ENCODE measurements at regions not wholly inside any gene's neighbourhood (a gene's known extent, or its start where the extent isn't known, plus 50 kb on each side); places are given as distances from the start of the nearest gene placed in this dataset.
"Not testable (repeated sequence)": the region's sequence is repeated elsewhere in the genome, so short reads cannot be mapped to it uniquely, and the experiment has no call there.

- H3K36me3 ChIP-seq (ENCODE audit: insufficient read depth, low read length) = no peaks in the 10 kb centered on the region
- H3K4me3 ChIP-seq (ENCODE audit: low read length) = no peak overlapping the region
- no peaks in the 10 kb centered on the region for H3K9me3 ChIP-seq (ENCODE audit: low read length)
- no peaks in the 10 kb centered on the region for H3K4me1 ChIP-seq (ENCODE audit: insufficient read depth, low read length)
- H2AFZ ChIP-seq (ENCODE audit: low read depth, low read length) = no peak overlapping the region
- no peaks in the 10 kb centered on the region for H3K27me3 ChIP-seq (ENCODE audit: insufficient read depth, low read length)
Measured at GRCh38 chr9:78713614-78714405, 416.9 kb downstream of the PSAT1 start.

DNA sequence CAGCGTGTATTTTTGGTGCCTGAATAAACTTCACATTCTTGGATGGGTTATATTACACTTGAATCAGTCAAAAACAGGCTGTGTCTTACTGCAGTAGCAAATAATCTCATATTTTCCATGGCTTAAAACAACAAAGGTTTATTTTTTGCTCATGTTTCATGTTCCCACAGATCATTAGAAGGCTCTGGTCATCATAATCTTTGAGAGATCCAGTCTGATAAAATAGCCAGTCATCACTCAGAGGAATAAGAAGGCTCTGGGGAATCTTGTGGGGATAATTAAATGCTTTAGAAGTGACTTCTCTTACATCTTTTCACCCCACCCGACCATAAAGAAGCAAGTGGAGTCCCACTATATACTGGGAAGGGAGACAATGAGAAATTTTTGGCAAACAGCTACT lies 417.7 kb downstream of the PSAT1 start:
- Histone ChIP-seq H3K27me3 (ENCODE audit: insufficient read depth, low read length) (no peaks in the 10 kb centered on the region), H3K36me3 (ENCODE audit: insufficient read depth, low read length) (no peaks in the 10 kb centered on the region), H3K4me3 (ENCODE audit: low read length) (no peak overlapping the region), H3K4me1 (ENCODE audit: insufficient read depth, low read length) (no peaks in the 10 kb centered on the region), H2AFZ (ENCODE audit: low read depth, low read length) (no peak overlapping the region), H3K9me3 (ENCODE audit: low read length) (no peaks in the 10 kb centered on the region)

DNA sequence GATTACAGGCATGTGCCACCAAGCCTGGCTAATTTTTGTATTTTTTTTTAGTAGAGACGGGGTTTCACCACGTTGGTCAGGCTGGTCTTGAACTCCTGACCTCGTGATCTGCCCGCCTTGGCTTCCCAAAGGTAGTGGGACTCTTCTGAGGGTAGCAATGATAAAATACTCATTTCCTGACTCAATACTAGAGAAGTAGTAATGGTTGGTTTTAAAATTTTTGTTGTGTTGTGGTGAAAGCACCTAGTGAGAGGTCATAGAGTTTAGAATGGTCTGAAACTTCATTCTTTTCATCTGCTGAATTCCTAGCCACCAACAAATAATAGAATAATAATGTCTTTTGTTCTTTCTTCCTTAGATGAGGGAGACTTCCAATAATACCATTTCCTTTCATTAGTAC lies 422.1 kb downstream of the PSAT1 start:
- not testable (repeated sequence) for H3K4me3 ChIP-seq (ENCODE audit: low read length); H2AFZ ChIP-seq (ENCODE audit: low read depth, low read length)

DNA sequence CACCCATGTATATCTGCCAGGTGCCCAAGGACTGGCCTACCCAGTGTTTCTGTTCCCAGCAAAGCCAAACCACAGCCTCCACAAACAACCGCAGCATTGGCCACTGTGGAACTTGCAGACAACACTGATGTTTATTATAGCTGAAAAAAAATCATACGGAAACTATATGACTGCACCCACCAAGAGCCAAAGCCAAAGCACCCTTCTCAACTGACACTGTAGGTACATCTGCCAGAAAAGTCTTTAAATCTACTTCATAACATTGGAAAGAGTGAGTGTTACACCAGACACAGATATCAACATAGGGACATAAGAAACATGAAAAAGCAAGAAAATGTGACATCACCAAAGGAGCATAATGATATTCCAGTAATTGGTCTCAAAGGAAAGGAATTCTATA lies 428.0 kb downstream of the PSAT1 start:
- H3K36me3 ChIP-seq (ENCODE audit: insufficient read depth, low read length) = no peaks in the 10 kb centered on the region
- no peak overlapping the region for H2AFZ ChIP-seq (ENCODE audit: low read depth, low read length)
- no peak overlapping the region for H3K4me3 ChIP-seq (ENCODE audit: low read length)
- H3K27me3 ChIP-seq (ENCODE audit: insufficient read depth, low read length) = no peaks in the 10 kb centered on the region
- H3K4me1 ChIP-seq (ENCODE audit: insufficient read depth, low read length) = no peaks in the 10 kb centered on the region
- no peaks in the 10 kb centered on the region for H3K9me3 ChIP-seq (ENCODE audit: low read length)

More for the DNA sequence above, 422.1 kb downstream of the PSAT1 start:
- H3K9me3 ChIP-seq (ENCODE audit: low read length); H3K36me3 ChIP-seq (ENCODE audit: insufficient read depth, low read length); H3K4me1 ChIP-seq (ENCODE audit: insufficient read depth, low read length); H3K27me3 ChIP-seq (ENCODE audit: insufficient read depth, low read length): not testable (repeated sequence)

DNA sequence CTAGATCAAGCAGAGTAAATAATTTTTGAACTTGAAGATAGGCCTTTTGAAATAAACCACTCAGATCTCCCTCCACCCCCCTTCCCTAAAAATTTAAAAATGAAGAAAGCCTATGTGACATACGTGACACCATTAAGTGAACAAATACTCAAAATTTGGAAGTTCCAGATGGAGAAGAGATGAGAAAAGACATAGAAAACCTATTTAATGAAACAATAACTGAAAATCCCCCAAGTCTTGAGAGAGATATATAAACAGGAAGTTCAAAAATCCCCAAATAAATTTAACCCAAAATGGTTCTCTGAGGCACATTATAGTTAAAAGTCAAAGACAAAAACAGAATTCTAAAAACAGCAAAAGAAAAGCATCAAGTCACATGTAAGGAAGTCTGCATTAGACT lies 428.6 kb downstream of the PSAT1 start:
- Histone ChIP-seq H3K27me3 (ENCODE audit: insufficient read depth, low read length) (no peaks in the 10 kb centered on the region), H3K4me3 (ENCODE audit: low read length) (no peak overlapping the region), H3K9me3 (ENCODE audit: low read length) (no peaks in the 10 kb centered on the region), H3K4me1 (ENCODE audit: insufficient read depth, low read length) (no peaks in the 10 kb centered on the region), H2AFZ (ENCODE audit: low read depth, low read length) (no peak overlapping the region), H3K36me3 (ENCODE audit: insufficient read depth, low read length) (no peaks in the 10 kb centered on the region)

- Histone ChIP-seq H3K9me3 (ENCODE audit: low read length) (no peaks in the 10 kb centered on the region), H3K36me3 (ENCODE audit: insufficient read depth, low read length) (no peaks in the 10 kb centered on the region), H2AFZ (ENCODE audit: low read depth, low read length) (no peak overlapping the region), H3K27me3 (ENCODE audit: insufficient read depth, low read length) (no peaks in the 10 kb centered on the region), H3K4me3 (ENCODE audit: low read length) (no peak overlapping the region), H3K4me1 (ENCODE audit: insufficient read depth, low read length) (no peaks in the 10 kb centered on the region)
Measured at GRCh38 chr9:78745331-78745730, 448.4 kb downstream of the PSAT1 start.

DNA sequence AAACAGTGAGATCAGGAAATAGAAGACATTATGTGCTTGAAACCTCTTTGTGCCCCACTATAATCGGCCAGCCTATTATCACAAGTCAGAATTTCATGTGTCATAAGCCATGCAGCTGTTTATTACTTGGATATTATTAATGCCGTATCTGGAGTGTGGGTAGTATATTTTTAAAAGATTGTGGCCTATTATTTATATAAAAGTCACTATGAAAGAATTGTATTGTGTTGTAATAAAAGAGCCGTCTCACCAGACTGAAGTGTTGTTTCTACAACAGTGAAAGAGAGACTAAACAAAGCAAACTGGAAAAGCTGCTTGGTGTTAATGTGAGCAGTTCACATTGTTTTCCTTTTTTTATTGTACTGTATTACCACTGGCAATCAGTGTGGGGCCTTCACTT lies 449.1 kb downstream of the PSAT1 start:
- no peak overlapping the region for H2AFZ ChIP-seq (ENCODE audit: low read depth, low read length)
- H3K9me3 ChIP-seq (ENCODE audit: low read length) = no peaks in the 10 kb centered on the region
- H3K36me3 ChIP-seq (ENCODE audit: insufficient read depth, low read length) = no peaks in the 10 kb centered on the region
- no peaks in the 10 kb centered on the region for H3K27me3 ChIP-seq (ENCODE audit: insufficient read depth, low read length)
- H3K4me1 ChIP-seq (ENCODE audit: insufficient read depth, low read length) = no peaks in the 10 kb centered on the region
- no peak overlapping the region for H3K4me3 ChIP-seq (ENCODE audit: low read length)

GRCh38 chr9:78753039-78753438 lies 456.1 kb downstream of the PSAT1 start:
- no peaks in the 10 kb centered on the region for H3K9me3 ChIP-seq (ENCODE audit: low read length)
- no peaks in the 10 kb centered on the region for H3K27me3 ChIP-seq (ENCODE audit: insufficient read depth, low read length)
- H3K36me3 ChIP-seq (ENCODE audit: insufficient read depth, low read length) = no peaks in the 10 kb centered on the region
- no peaks in the 10 kb centered on the region for H3K4me1 ChIP-seq (ENCODE audit: insufficient read depth, low read length)
- no peak overlapping the region for H3K4me3 ChIP-seq (ENCODE audit: low read length)
- no peak overlapping the region for H2AFZ ChIP-seq (ENCODE audit: low read depth, low read length)

GRCh38 chr9:78756813-78757510 lies 460.0 kb downstream of the PSAT1 start:
- no peaks in the 10 kb centered on the region for H3K9me3 ChIP-seq (ENCODE audit: low read length)
- H3K27me3 ChIP-seq (ENCODE audit: insufficient read depth, low read length) = no peaks in the 10 kb centered on the region
- H3K36me3 ChIP-seq (ENCODE audit: insufficient read depth, low read length) = no peaks in the 10 kb centered on the region
- no peak overlapping the region for H3K4me3 ChIP-seq (ENCODE audit: low read length)
- H3K4me1 ChIP-seq (ENCODE audit: insufficient read depth, low read length) = no peaks in the 10 kb centered on the region
- no peak overlapping the region for H2AFZ ChIP-seq (ENCODE audit: low read depth, low read length)

DNA sequence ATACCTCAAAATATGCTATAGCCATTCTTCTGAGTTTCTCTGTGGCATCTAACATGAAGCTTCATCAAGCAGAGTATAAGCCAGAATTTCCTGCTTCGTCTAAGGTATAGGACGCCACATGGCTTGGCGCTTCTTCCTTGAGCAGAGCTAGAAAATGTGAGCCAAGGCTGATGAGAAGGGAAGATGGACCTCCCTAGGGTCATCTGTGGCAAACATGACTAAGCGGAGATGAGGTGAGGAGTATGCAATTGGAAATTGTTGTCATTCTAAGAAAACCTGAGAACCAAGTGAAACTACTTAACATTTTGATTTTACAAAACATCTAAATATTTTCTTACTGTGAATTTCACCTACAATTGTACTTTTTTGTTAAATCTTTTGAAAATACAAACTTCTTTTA lies 466.5 kb downstream of the PSAT1 start:
- Histone ChIP-seq H3K9me3 (ENCODE audit: low read length) (no peaks in the 10 kb centered on the region), H3K4me3 (ENCODE audit: low read length) (no peak overlapping the region), H2AFZ (ENCODE audit: low read depth, low read length) (no peak overlapping the region), H3K4me1 (ENCODE audit: insufficient read depth, low read length) (no peaks in the 10 kb centered on the region), H3K36me3 (ENCODE audit: insufficient read depth, low read length) (no peaks in the 10 kb centered on the region), H3K27me3 (ENCODE audit: insufficient read depth, low read length) (no peaks in the 10 kb centered on the region)

DNA sequence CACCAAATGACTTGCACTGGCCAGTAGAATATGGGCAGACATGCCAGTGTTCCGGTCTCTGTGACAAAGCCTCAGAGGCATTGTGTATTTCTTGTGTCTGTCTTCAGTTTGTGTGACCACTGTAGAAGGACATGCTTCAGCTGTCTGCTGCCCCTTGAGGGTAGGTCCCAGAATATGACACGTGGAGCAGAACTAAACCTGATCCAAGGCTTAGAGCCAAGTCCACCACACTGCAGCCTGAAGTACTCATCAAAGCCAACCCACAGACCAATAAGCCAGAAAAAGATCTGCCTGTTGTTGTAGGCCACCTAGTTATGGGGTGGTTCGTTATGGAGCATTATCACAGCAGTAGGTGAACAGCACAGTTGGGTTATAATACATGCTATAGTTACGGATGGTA lies 468.9 kb downstream of the PSAT1 start:
- H3K4me3 ChIP-seq (ENCODE audit: low read length) = no peak overlapping the region
- no peaks in the 10 kb centered on the region for H3K36me3 ChIP-seq (ENCODE audit: insufficient read depth, low read length)
- no peak overlapping the region for H2AFZ ChIP-seq (ENCODE audit: low read depth, low read length)
- no peaks in the 10 kb centered on the region for H3K9me3 ChIP-seq (ENCODE audit: low read length)
- no peaks in the 10 kb centered on the region for H3K4me1 ChIP-seq (ENCODE audit: insufficient read depth, low read length)
- H3K27me3 ChIP-seq (ENCODE audit: insufficient read depth, low read length) = no peaks in the 10 kb centered on the region

DNA sequence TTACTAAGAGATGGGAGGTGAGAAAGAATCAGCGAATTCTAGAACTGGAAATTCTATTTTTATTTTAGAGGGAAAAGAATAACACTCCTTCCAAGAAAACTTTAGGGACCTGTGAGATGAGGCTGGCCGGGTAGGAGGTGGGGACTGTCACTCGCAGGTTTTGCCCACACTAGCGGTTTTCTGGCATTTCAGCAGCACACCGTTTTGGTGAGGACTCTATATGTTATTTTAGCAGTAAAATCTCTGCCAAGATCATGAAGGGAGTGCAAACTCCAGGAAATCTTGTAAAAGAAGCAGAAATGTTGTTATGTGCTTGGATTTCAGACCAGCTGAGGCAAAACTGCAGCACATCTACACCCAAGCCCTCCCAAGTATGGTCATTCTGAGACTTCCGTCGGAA lies 470.6 kb downstream of the PSAT1 start:
- Histone ChIP-seq H3K36me3 (ENCODE audit: insufficient read depth, low read length) (no peaks in the 10 kb centered on the region), H3K4me3 (ENCODE audit: low read length) (no peak overlapping the region), H3K4me1 (ENCODE audit: insufficient read depth, low read length) (no peaks in the 10 kb centered on the region)

GRCh38 chr9:78769690-78770089 lies 472.8 kb downstream of the PSAT1 start:
- H3K27me3 ChIP-seq (ENCODE audit: insufficient read depth, low read length) = no peaks in the 10 kb centered on the region
- H3K4me1 ChIP-seq (ENCODE audit: insufficient read depth, low read length) = no peaks in the 10 kb centered on the region
- no peak overlapping the region for H2AFZ ChIP-seq (ENCODE audit: low read depth, low read length)
- no peaks in the 10 kb centered on the region for H3K9me3 ChIP-seq (ENCODE audit: low read length)
- H3K36me3 ChIP-seq (ENCODE audit: insufficient read depth, low read length) = no peaks in the 10 kb centered on the region
- H3K4me3 ChIP-seq (ENCODE audit: low read length) = no peak overlapping the region

More for the DNA sequence above, 470.6 kb downstream of the PSAT1 start:
- no peaks in the 10 kb centered on the region for H3K9me3 ChIP-seq (ENCODE audit: low read length)
- H3K27me3 ChIP-seq (ENCODE audit: insufficient read depth, low read length) = no peaks in the 10 kb centered on the region
- H2AFZ ChIP-seq (ENCODE audit: low read depth, low read length) = no peak overlapping the region

Measured in neuron (in vitro differentiated cells).